H1 (cell line): ENCODE measurements at regions not wholly inside any gene's neighbourhood (a gene's known extent, or its start where the extent isn't known, plus 50 kb on each side); places are given as distances from the start of the nearest gene placed in this dataset.

Experiments used
- CTCF ChIA-PET: fragments of 300-600 bp; sonication (Branson Sonifier 250); formaldehyde crosslinking; loops from one replicate; lab custom pipeline; 2021; ENCODE audit not compliant: partially characterized antibody; lab: Charles Lee
- POLR2A ChIA-PET: fragments of 300-600 bp; sonication (Branson Sonifier 250); formaldehyde crosslinking; loops from one replicate; lab custom pipeline; 2021; ENCODE audit warnings: inconsistent platforms; ENCODE audit not compliant: partially characterized antibody; lab: Charles Lee
- DNase-seq, 2 experiments: peaks; one replicate each; pipeline versions ENCODE4 v3.0.0 to v3.0.0-alpha.2; 2010 to 2022; ENCODE audit warnings: low spot score in 2 of 2, low read depth in 1 of 2, mixed read lengths in 1 of 2
- FAIRE-seq: peaks from 2 replicates; lab custom pipeline; 2011; peaks lifted over from hg19 to GRCh38; lab: Jason Lieb, UNC
- H2AFZ ChIP-seq: 2 replicates; pipeline ENCODE4 v1.8.1; 2012; ENCODE audit warnings: low read length, inconsistent platforms
- H2AK5ac ChIP-seq: 2 replicates; pipeline ENCODE4 v1.6.1; 2013; ENCODE audit warnings: low read depth, low read length
- H2BK120ac ChIP-seq: replicated peaks from 2 replicates; pipeline ENCODE3; 2013; ENCODE audit warnings: low read depth, low read length, inconsistent platforms
- H2BK12ac ChIP-seq: 2 replicates; pipeline ENCODE4 v1.6.1; 2013; ENCODE audit warnings: low read depth, low read length
- H2BK15ac ChIP-seq: 2 replicates; pipeline ENCODE4 v1.6.1; 2013; ENCODE audit warnings: low read length
- H2BK20ac ChIP-seq: 2 replicates; pipeline ENCODE4 v1.6.1; 2013; ENCODE audit warnings: low read length
- H2BK5ac ChIP-seq: 2 replicates; pipeline ENCODE4 v1.6.1; 2013; ENCODE audit warnings: low read depth, low read length
- H3K14ac ChIP-seq: 2 replicates; pipeline ENCODE4 v1.6.1; 2013; ENCODE audit warnings: inconsistent platforms; ENCODE audit not compliant: insufficient read length
- H3K18ac ChIP-seq: 2 replicates; pipeline ENCODE4 v1.6.1; 2013; ENCODE audit warnings: low read length; ENCODE audit errors: extremely low read depth
- H3K23ac ChIP-seq: 2 replicates; pipeline ENCODE4 v1.6.1; 2013; ENCODE audit warnings: inconsistent platforms; ENCODE audit not compliant: insufficient read length
- H3K23me2 ChIP-seq: 2 replicates; pipeline ENCODE4 v1.6.1; 2013; ENCODE audit warnings: low read depth, low read length
- H3K27ac ChIP-seq: 2 replicates; pipeline ENCODE4 v1.6.1; 2011; ENCODE audit warnings: low read depth, low read length, inconsistent platforms
- H3K27me3 ChIP-seq, 4 experiments: replicated peaks in 1 of 4; 1 replicate in 1 of 4; 2 replicates in 3 of 4; pipeline versions ENCODE4 v1.6.1 to v1.8.1; 2011 to 2013; ENCODE audit warnings: low read length in 3 of 4, mild to moderate bottlenecking in 3 of 4, inconsistent platforms in 2 of 4, mixed read lengths in 2 of 4, moderate library complexity in 1 of 4; ENCODE audit not compliant: control insufficient read depth in 3 of 4, insufficient read depth in 3 of 4; ENCODE audit errors: extremely low read depth in 1 of 4
- H3K36me3 ChIP-seq, 4 experiments: 2 replicates each; pipeline versions ENCODE4 v1.6.1 to v1.8.1; 2011 to 2013; ENCODE audit warnings: mild to moderate bottlenecking in 4 of 4, low read length in 3 of 4, moderate library complexity in 2 of 4, control low read depth in 1 of 4, inconsistent platforms in 1 of 4; ENCODE audit not compliant: insufficient read depth in 4 of 4, control insufficient read depth in 2 of 4
- H3K4ac ChIP-seq: replicated peaks from 2 replicates; pipeline ENCODE3; 2013; ENCODE audit warnings: low read length, low read depth, mixed read lengths, inconsistent platforms; ENCODE audit not compliant: insufficient read length
- H3K4me1 ChIP-seq, 4 experiments: replicated peaks in 1 of 4; 1 replicate in 1 of 4; 2 replicates in 3 of 4; pipeline versions ENCODE4 v1.6.1 to v1.8.1; 2011 to 2013; ENCODE audit warnings: low read length in 3 of 4, inconsistent platforms in 2 of 4, mixed read lengths in 1 of 4; ENCODE audit not compliant: insufficient read depth in 4 of 4, control insufficient read depth in 3 of 4
- H3K4me2 ChIP-seq, 2 experiments: 2 replicates each; pipeline versions ENCODE4 v1.6.1 to v1.8.1; 2011 to 2013; ENCODE audit warnings: low read depth in 2 of 2, low read length in 2 of 2, control low read depth in 1 of 2, inconsistent platforms in 1 of 2, mild to moderate bottlenecking in 1 of 2; ENCODE audit not compliant: insufficient read depth in 1 of 2
- H3K4me3 ChIP-seq, 4 experiments: fragments of 200-600, 300-600 bp in 1 of 4; sonication (generic), shearing (Covaris generic), sonication (Bioruptor Twin) in 1 of 4; 2 replicates each; pipeline versions ENCODE4 v1.5.1 to v1.8.1; 2011 to 2016; ENCODE audit warnings: low read length in 4 of 4, low read depth in 3 of 4, control low read depth in 2 of 4, inconsistent platforms in 2 of 4, mild to moderate bottlenecking in 2 of 4, mixed read lengths in 1 of 4, moderate library complexity in 1 of 4; ENCODE audit not compliant: insufficient read depth in 2 of 4; ENCODE audit errors: extremely low read depth in 1 of 4
- H3K56ac ChIP-seq: replicated peaks from 2 replicates; pipeline ENCODE3; 2013; ENCODE audit warnings: low read depth, mild to moderate bottlenecking, mixed read lengths, low read length, inconsistent platforms; ENCODE audit not compliant: insufficient read length
- H3K79me1 ChIP-seq: 2 replicates; pipeline ENCODE4 v1.6.1; 2013; ENCODE audit warnings: low read depth, low read length, control low read depth
- H3K79me2 ChIP-seq, 2 experiments: 2 replicates each; pipeline versions ENCODE4 v1.6.1 to v1.8.1; 2012 to 2013; ENCODE audit warnings: low read length in 2 of 2, mild to moderate bottlenecking in 2 of 2, inconsistent platforms in 1 of 2; ENCODE audit not compliant: insufficient read depth in 2 of 2, control insufficient read depth in 1 of 2
- H3K9ac ChIP-seq, 4 experiments: replicated peaks in 1 of 4; 1 replicate in 1 of 4; 2 replicates in 3 of 4; pipeline versions ENCODE4 v1.6.1 to v1.8.1; 2011 to 2013; ENCODE audit warnings: low read depth in 3 of 4, low read length in 3 of 4, control low read depth in 2 of 4, mild to moderate bottlenecking in 2 of 4, moderate library complexity in 2 of 4, inconsistent platforms in 1 of 4; ENCODE audit errors: extremely low read depth in 1 of 4
- H3K9me3 ChIP-seq, 2 experiments: 2 replicates each; pipeline versions ENCODE4 v1.6.1 to v1.8.1; 2012 to 2013; ENCODE audit warnings: mild to moderate bottlenecking in 2 of 2, moderate library complexity in 2 of 2, control low read depth in 1 of 2, inconsistent platforms in 1 of 2, low read depth in 1 of 2, low read length in 1 of 2, mixed read lengths in 1 of 2; ENCODE audit not compliant: insufficient read depth in 2 of 2
- H4K20me1 ChIP-seq, 2 experiments: replicated peaks in 1 of 2; 2 replicates each; pipeline versions ENCODE3 to v1.8.1; 2011 to 2013; ENCODE audit warnings: inconsistent platforms in 2 of 2, low read length in 2 of 2, mild to moderate bottlenecking in 1 of 2; ENCODE audit not compliant: insufficient read depth in 2 of 2, control insufficient read depth in 1 of 2
- H4K5ac ChIP-seq: 2 replicates; pipeline ENCODE4 v1.6.1; 2013; ENCODE audit warnings: low read length, low read depth, mixed read lengths, inconsistent platforms; ENCODE audit not compliant: insufficient read length
- H4K8ac ChIP-seq: 2 replicates; pipeline ENCODE4 v1.8.0; 2013; ENCODE audit warnings: mild to moderate bottlenecking, moderate library complexity, low read length, inconsistent platforms; ENCODE audit not compliant: insufficient read depth; ENCODE audit errors: extremely low read depth
- H4K91ac ChIP-seq: replicated peaks from 2 replicates; pipeline ENCODE3; 2013; ENCODE audit warnings: low read length, mixed read lengths, inconsistent platforms; ENCODE audit not compliant: insufficient read length
- BRCA1 ChIP-seq: IDR thresholded peaks from 2 replicates; pipeline ENCODE4 v1.6.1; 2012; ENCODE audit warnings: low read depth, low read length, improper control_type of control experiment
- CBX8 ChIP-seq: fragments of 300-800, 300-1000 bp; sonication (generic); IDR thresholded peaks from 2 replicates; pipeline ENCODE4 v1.7.1; 2016; ENCODE audit warnings: low read depth, low read length, borderline replicate concordance
- CREB1 ChIP-seq: IDR thresholded peaks from 2 replicates; pipeline ENCODE4 v1.6.1; 2012; ENCODE audit warnings: inconsistent platforms
- POLR2AphosphoS5 ChIP-seq: IDR thresholded peaks from 2 replicates; pipeline ENCODE4 v1.6.1; 2011; ENCODE audit warnings: low read depth, low read length
- SP1 ChIP-seq: IDR thresholded peaks from 2 replicates; pipeline ENCODE4 v1.6.1; 2011; ENCODE audit warnings: low read depth, low read length
- USF2 ChIP-seq: IDR thresholded peaks from 2 replicates; pipeline ENCODE4 v1.6.1; 2011; ENCODE audit warnings: low read length, improper control_type of control experiment
- WGBS, 2 experiments: shearing (Covaris generic) in 1 of 2; methylation state at CpG; one replicate each; pipeline versions ENCODE4 v1.1.6 to v1.1.7; 2013 to 2015; ENCODE audit warnings: low lambda C conversion rate in 2 of 2, mixed read lengths in 2 of 2, inconsistent platforms in 1 of 2, low coverage in 1 of 2, missing lambda C conversion rate in 1 of 2; ENCODE audit not compliant: insufficient replicate concordance in 2 of 2, insufficient coverage in 1 of 2, insufficient read length in 1 of 2; ENCODE audit errors: extremely low coverage in 1 of 2, missing lambda C conversion rate in 1 of 2; 5-methylcytosine and 5-hydroxymethylcytosine counted together

GRCh38 chr2:150258781-150259307 is 228.6 kb downstream of the RND3 start:
- Histone ChIP-seq H4K20me1 (no peaks in the 10 kb centered on the region), H3K9ac (no peak overlapping the region), H2BK120ac (no peak overlapping the region), H2BK20ac (no peak overlapping the region), H4K91ac (no peak overlapping the region), H3K23ac (no peak overlapping the region), H3K4me1 (no peaks in the 10 kb centered on the region; a peak in 1 of 7 replicates), H3K27me3 (no peaks in the 10 kb centered on the region), H4K5ac (no peak overlapping the region), H3K4me2 (no peak overlapping the region), H2BK15ac (no peak overlapping the region), H3K79me2 (no peaks in the 10 kb centered on the region), H3K36me3 (no peaks in the 10 kb centered on the region), H3K23me2 (no peaks in the 10 kb centered on the region), H2AK5ac (no peak overlapping the region), H2BK5ac (no peak overlapping the region), H2AFZ (no peak overlapping the region), H3K79me1 (no peaks in the 10 kb centered on the region), H2BK12ac (no peak overlapping the region), H3K14ac (no peak overlapping the region), H3K27ac (no peak overlapping the region), H4K8ac (no peak overlapping the region)
- WGBS, 2 experiments, result 86% methylated on average over 8 of the region's 8 CpGs; no CpG with 5 or more reads in 1 of the 2 experiments
- FAIRE-seq (no peak), DNase-seq (no peak)
- TF ChIP-seq CREB1 (no peak), USF2 (no peak), POLR2AphosphoS5 (no peak), SP1 (no peak), CBX8 (no peak), BRCA1 (no peak)
- TF ChIP-seq, all 59 proteins: peak for 0
- no peaks in the 10 kb centered on the region for H3K9me3 ChIP-seq
- H3K18ac ChIP-seq, result no peak overlapping the region
- H3K4me3 ChIP-seq, result no peak overlapping the region
- no peak overlapping the region for H3K56ac ChIP-seq
- POLR2A ChIA-PET, result no interaction called here
- CTCF ChIA-PET, result no interaction called here
- H3K4ac ChIP-seq, result no peak overlapping the region
